KMS-11 (cell line): ENCODE measurements at regions not wholly inside any gene's neighbourhood (a gene's known extent, or its start where the extent isn't known, plus 50 kb on each side); places are given as distances from the start of the nearest gene placed in this dataset.
A peak's percentile ranks its signal among the peaks of the same experiment; 100 is the strongest.

Experiments
- H2AFZ ChIP-seq: fragments of 200-600 bp; sonication (generic); 2 replicates; pipeline ENCODE4 v1.6.1; 2016; ENCODE audit warnings: antibody characterized with exemption, mixed run types, low read depth
- H3K27ac ChIP-seq: fragments of 200-600 bp; sonication (generic); 2 replicates; pipeline ENCODE4 v1.6.1; 2016; ENCODE audit warnings: mild to moderate bottlenecking, mixed run types
- H3K27me3 ChIP-seq: fragments of 200-600 bp; sonication (generic); 2 replicates; pipeline ENCODE4 v1.6.1; 2017; ENCODE audit warnings: mild to moderate bottlenecking, low read depth, mixed run types, moderate library complexity; ENCODE audit not compliant: insufficient read depth
- H3K36me3 ChIP-seq: fragments of 200-600 bp; sonication (generic); 2 replicates; pipeline ENCODE4 v1.6.1; 2017; ENCODE audit warnings: mild to moderate bottlenecking, mixed run types; ENCODE audit not compliant: insufficient read depth
- H3K4me1 ChIP-seq: fragments of 200-600 bp; sonication (generic); 2 replicates; pipeline ENCODE4 v1.6.1; 2016; ENCODE audit warnings: mild to moderate bottlenecking, low read depth, mixed run types; ENCODE audit not compliant: poor library complexity, severe bottlenecking
- H3K4me2 ChIP-seq: fragments of 200-600 bp; sonication (generic); 2 replicates; pipeline ENCODE4 v1.7.0; 2016; ENCODE audit warnings: mild to moderate bottlenecking, mixed run types
- H3K4me3 ChIP-seq: fragments of 200-600 bp; sonication (generic); IDR thresholded peaks from 2 replicates; pipeline ENCODE4 v1.6.1; 2017; ENCODE audit warnings: low read depth, low read length, mixed read lengths; ENCODE audit not compliant: insufficient read depth
- H3K79me2 ChIP-seq: fragments of 200-600 bp; sonication (generic); 2 replicates; pipeline ENCODE4 v1.6.1; 2016; ENCODE audit warnings: low read depth, mixed run types; ENCODE audit not compliant: insufficient read depth
- H3K9ac ChIP-seq: fragments of 200-600 bp; sonication (generic); 2 replicates; pipeline ENCODE4 v1.6.1; 2016; ENCODE audit warnings: mild to moderate bottlenecking, mixed run types
- H4K20me1 ChIP-seq: fragments of 200-600 bp; sonication (generic); 2 replicates; pipeline ENCODE4 v1.6.1; 2016; ENCODE audit warnings: mild to moderate bottlenecking, mixed run types; ENCODE audit not compliant: insufficient read depth
- CTCF ChIP-seq: fragments of 200-600 bp; sonication (generic); conservative IDR thresholded peaks from 2 replicates; pipeline ENCODE4 v1.6.1; 2017; ENCODE audit warnings: low read depth, mild to moderate bottlenecking, antibody characterized with exemption, low read length, moderate library complexity, mixed read lengths

- Histone ChIP-seq H3K9ac (no peak overlapping the region), H3K36me3 (no peaks in the 10 kb centered on the region), H4K20me1 (no peaks in the 10 kb centered on the region), H3K27me3 (no peaks in the 10 kb centered on the region), H3K27ac (no peak overlapping the region), H3K79me2 (no peaks in the 10 kb centered on the region), H2AFZ (no peak overlapping the region), H3K4me1 (no peaks in the 10 kb centered on the region), H3K4me2 (no peak overlapping the region), H3K4me3 (no peak overlapping the region)
- TF ChIP-seq CTCF: no peak
Measured at GRCh38 chr6:169833258-169833794, 81.9 kb downstream of the ERMARD start.

- Histone ChIP-seq H3K4me2 (no peak overlapping the region), H3K36me3 (no peaks in the 10 kb centered on the region), H3K27me3 (no peaks in the 10 kb centered on the region), H3K4me1 (no peaks in the 10 kb centered on the region), H2AFZ (no peak overlapping the region), H3K4me3 (no peak overlapping the region), H3K9ac (no peak overlapping the region), H3K27ac (no peak overlapping the region), H4K20me1 (no peaks in the 10 kb centered on the region), H3K79me2 (no peaks in the 10 kb centered on the region)
- TF ChIP-seq CTCF: no peak
Measured at GRCh38 chr6:169832247-169832948, 81.0 kb downstream of the ERMARD start.

- no peak overlapping the region for H3K9ac ChIP-seq
- no peaks in the 10 kb centered on the region for H3K4me1 ChIP-seq
- H3K4me2 ChIP-seq: no peak overlapping the region
- H3K36me3 ChIP-seq: no peaks in the 10 kb centered on the region
- H3K27me3 ChIP-seq: no peaks in the 10 kb centered on the region
- no peak overlapping the region for H3K27ac ChIP-seq
- TF ChIP-seq CTCF: peak; percentile 52; the same call in 1 of the 2 replicates
- no peaks in the 10 kb centered on the region for H3K79me2 ChIP-seq
- no peak overlapping the region for H3K4me3 ChIP-seq
- H2AFZ ChIP-seq: no peak overlapping the region
- no peaks in the 10 kb centered on the region for H4K20me1 ChIP-seq
Measured at GRCh38 chr6:169831450-169832246, 80.2 kb downstream of the ERMARD start.
